Neural crest cell (in vitro differentiated cells): ENCODE measurements at regions not wholly inside any gene's neighbourhood (a gene's known extent, or its start where the extent isn't known, plus 50 kb on each side); places are given as distances from the start of the nearest gene placed in this dataset.

Experiments used
- DNase-seq: peaks from one replicate; pipeline ENCODE4 v3.0.0; 2021; ENCODE audit warnings: low read depth, mixed read lengths, low spot score
- H3K27ac Mint-ChIP-seq: one replicate; pipeline ENCODE4 v1.8.0; 2021; ENCODE audit warnings: mild to moderate bottlenecking, mixed read lengths; ENCODE audit not compliant: unreplicated experiment
- H3K27me3 Mint-ChIP-seq: 2 replicates; pipeline ENCODE4 v1.8.0; 2021; ENCODE audit warnings: low read depth, mild to moderate bottlenecking, mixed read lengths
- H3K36me3 Mint-ChIP-seq: 2 replicates; pipeline ENCODE4 v1.8.0; 2021; ENCODE audit warnings: low read depth, mild to moderate bottlenecking, mixed read lengths
- H3K4me1 Mint-ChIP-seq: 2 replicates; pipeline ENCODE4 v1.8.0; 2021; ENCODE audit warnings: mixed read lengths
- H3K4me3 Mint-ChIP-seq: one replicate; pipeline ENCODE4 v1.8.0; 2021; ENCODE audit warnings: mild to moderate bottlenecking, mixed read lengths
- H3K9me3 Mint-ChIP-seq: 2 replicates; pipeline ENCODE4 v1.8.0; 2021; ENCODE audit warnings: mixed read lengths
- CTCF ChIP-seq: fragments of 200-600 bp; sonication (generic); conservative IDR thresholded peaks from 2 replicates; pipeline ENCODE4 v1.5.0; 2021; ENCODE audit warnings: antibody characterized with exemption, mild to moderate bottlenecking

GRCh38 chr3:166481340-166481739 lies 644.1 kb upstream of the BCHE start:
- H3K4me3 Mint-ChIP-seq: no peak overlapping the region
- H3K4me1 Mint-ChIP-seq: no peaks in the 10 kb centered on the region

GRCh38 chr3:166478356-166478755 lies 641.1 kb upstream of the BCHE start:
- peaks cover 7% of the 10 kb centered on the region for H3K9me3 Mint-ChIP-seq
- no peak overlapping the region for H3K27ac Mint-ChIP-seq
- H3K36me3 Mint-ChIP-seq: no peaks in the 10 kb centered on the region
- no peak for DNase-seq
- TF ChIP-seq CTCF: no peak
- H3K4me3 Mint-ChIP-seq: no peak overlapping the region
- H3K4me1 Mint-ChIP-seq: no peaks in the 10 kb centered on the region
- no peaks in the 10 kb centered on the region for H3K27me3 Mint-ChIP-seq

More at GRCh38 chr3:166481340-166481739, 644.1 kb upstream of the BCHE start:
- Mint-ChIP-seq H3K36me3 (no peaks in the 10 kb centered on the region), H3K9me3 (peaks cover 7% of the 10 kb centered on the region), H3K27me3 (no peaks in the 10 kb centered on the region), H3K27ac (no peak overlapping the region)
- DNase-seq: no peak
- no peak for TF ChIP-seq CTCF

- no peak for DNase-seq
- no peaks in the 10 kb centered on the region for H3K4me1 Mint-ChIP-seq
- no peaks in the 10 kb centered on the region for H3K36me3 Mint-ChIP-seq
- no peaks in the 10 kb centered on the region for H3K9me3 Mint-ChIP-seq
- no peak overlapping the region for H3K4me3 Mint-ChIP-seq
- no peak for TF ChIP-seq CTCF
- H3K27me3 Mint-ChIP-seq: no peaks in the 10 kb centered on the region
- H3K27ac Mint-ChIP-seq: no peak overlapping the region
These were observed 636.3 kb upstream of the BCHE start for GRCh38 chr3:166473501-166473900.

- no peak for TF ChIP-seq CTCF
These were observed 634.8 kb upstream of the BCHE start for GRCh38 chr3:166472015-166472414.

GRCh38 chr3:166471074-166471767 lies 634.0 kb upstream of the BCHE start:
- no peak for DNase-seq
- H3K9me3 Mint-ChIP-seq: no peaks in the 10 kb centered on the region
- H3K27ac Mint-ChIP-seq: no peak overlapping the region
- H3K4me1 Mint-ChIP-seq: no peaks in the 10 kb centered on the region
- H3K27me3 Mint-ChIP-seq: no peaks in the 10 kb centered on the region
- TF ChIP-seq CTCF: no peak
- no peak overlapping the region for H3K4me3 Mint-ChIP-seq
- H3K36me3 Mint-ChIP-seq: no peaks in the 10 kb centered on the region

More at GRCh38 chr3:166472015-166472414, 634.8 kb upstream of the BCHE start:
- H3K4me3 Mint-ChIP-seq: no peak overlapping the region
- no peak overlapping the region for H3K27ac Mint-ChIP-seq
- no peaks in the 10 kb centered on the region for H3K36me3 Mint-ChIP-seq
- H3K9me3 Mint-ChIP-seq: no peaks in the 10 kb centered on the region
- H3K27me3 Mint-ChIP-seq: no peaks in the 10 kb centered on the region
- H3K4me1 Mint-ChIP-seq: no peaks in the 10 kb centered on the region
- DNase-seq: no peak
